ENCODE measurements at regions not wholly inside any gene's neighbourhood (a gene's known extent, or its start where the extent isn't known, plus 50 kb on each side); places are given as distances from the start of the nearest gene placed in this dataset.

DNA sequence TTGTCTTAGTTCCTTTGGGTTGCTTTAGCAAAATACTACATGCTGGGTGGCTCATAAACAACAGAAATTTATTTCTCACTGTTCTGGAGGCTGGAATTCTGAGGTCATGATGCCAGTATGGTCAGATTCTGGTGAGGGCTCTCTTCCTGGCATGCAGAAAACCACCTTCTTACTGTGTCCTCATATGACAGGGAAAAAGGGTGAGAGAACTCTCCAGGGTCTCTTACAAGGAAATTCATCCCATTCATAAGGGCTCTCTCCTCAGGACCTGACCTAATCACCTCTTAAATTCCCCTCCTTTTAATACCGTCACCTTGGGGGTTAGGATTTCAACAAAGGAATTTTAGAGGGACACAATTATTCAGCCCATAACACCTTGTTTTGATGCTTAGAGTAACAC, 243.1 kb upstream of the TNP1 start:
- H3K27ac ChIP-seq (ENCODE audit: low read depth) = no peak overlapping the region
- Mint-ChIP-seq H3K4me1 (peaks cover 9% of the 10 kb centered on the region), H3K4me3 (no peak overlapping the region), H3K27me3 (ENCODE audit: insufficient read depth, low read depth, poor library complexity) (no peaks in the 10 kb centered on the region), H3K9me3 (no peaks in the 10 kb centered on the region), H3K27ac (no peak overlapping the region), H3K36me3 (ENCODE audit: low read depth) (no peaks in the 10 kb centered on the region)
- no peak overlapping the region for H2AFZ ChIP-seq
- no peaks in the 10 kb centered on the region for H3K27me3 ChIP-seq (ENCODE audit: insufficient read depth)
- no peaks in the 10 kb centered on the region for H4K20me1 ChIP-seq (replicated peaks; ENCODE audit: insufficient read depth)
- H3K4me1 ChIP-seq (ENCODE audit: insufficient read depth) = peaks cover 5% of the 10 kb centered on the region; the same call in 1 of the 2 replicates
- H3F3A ChIP-seq (replicated peaks; ENCODE audit: low read depth) = no peaks in the 10 kb centered on the region
- H3K9me2 ChIP-seq (ENCODE audit: insufficient read depth) = no peaks in the 10 kb centered on the region; the same call in 1 of the 2 replicates
- H3K79me2 ChIP-seq (replicated peaks; ENCODE audit: insufficient read depth) = no peaks in the 10 kb centered on the region
- H3K4me2 ChIP-seq = no peak overlapping the region
- H3K4me3 ChIP-seq = no peak overlapping the region
- H3K36me3 ChIP-seq (ENCODE audit: insufficient read depth) = no peaks in the 10 kb centered on the region
- ATAC-seq (no peak), DNase-seq (ENCODE audit: low spot score) (no peak)
- no peak for TF ChIP-seq ZNF331 (CRISPR knock-in tag; IDR thresholded peaks at IDR 0.05; ENCODE audit: low read depth)
- TF ChIP-seq, protein P1, sequence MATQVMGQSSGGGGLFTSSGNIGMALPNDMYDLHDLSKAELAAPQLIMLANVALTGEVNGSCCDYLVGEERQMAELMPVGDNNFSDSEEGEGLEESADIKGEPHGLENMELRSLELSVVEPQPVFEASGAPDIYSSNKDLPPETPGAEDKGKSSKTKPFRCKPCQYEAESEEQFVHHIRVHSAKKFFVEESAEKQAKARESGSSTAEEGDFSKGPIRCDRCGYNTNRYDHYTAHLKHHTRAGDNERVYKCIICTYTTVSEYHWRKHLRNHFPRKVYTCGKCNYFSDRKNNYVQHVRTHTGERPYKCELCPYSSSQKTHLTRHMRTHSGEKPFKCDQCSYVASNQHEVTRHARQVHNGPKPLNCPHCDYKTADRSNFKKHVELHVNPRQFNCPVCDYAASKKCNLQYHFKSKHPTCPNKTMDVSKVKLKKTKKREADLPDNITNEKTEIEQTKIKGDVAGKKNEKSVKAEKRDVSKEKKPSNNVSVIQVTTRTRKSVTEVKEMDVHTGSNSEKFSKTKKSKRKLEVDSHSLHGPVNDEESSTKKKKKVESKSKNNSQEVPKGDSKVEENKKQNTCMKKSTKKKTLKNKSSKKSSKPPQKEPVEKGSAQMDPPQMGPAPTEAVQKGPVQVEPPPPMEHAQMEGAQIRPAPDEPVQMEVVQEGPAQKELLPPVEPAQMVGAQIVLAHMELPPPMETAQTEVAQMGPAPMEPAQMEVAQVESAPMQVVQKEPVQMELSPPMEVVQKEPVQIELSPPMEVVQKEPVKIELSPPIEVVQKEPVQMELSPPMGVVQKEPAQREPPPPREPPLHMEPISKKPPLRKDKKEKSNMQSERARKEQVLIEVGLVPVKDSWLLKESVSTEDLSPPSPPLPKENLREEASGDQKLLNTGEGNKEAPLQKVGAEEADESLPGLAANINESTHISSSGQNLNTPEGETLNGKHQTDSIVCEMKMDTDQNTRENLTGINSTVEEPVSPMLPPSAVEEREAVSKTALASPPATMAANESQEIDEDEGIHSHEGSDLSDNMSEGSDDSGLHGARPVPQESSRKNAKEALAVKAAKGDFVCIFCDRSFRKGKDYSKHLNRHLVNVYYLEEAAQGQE (IDR thresholded peaks at IDR 0.05; ENCODE audit: unreplicated experiment) = no peak
- TF ChIP-seq, protein P2, sequence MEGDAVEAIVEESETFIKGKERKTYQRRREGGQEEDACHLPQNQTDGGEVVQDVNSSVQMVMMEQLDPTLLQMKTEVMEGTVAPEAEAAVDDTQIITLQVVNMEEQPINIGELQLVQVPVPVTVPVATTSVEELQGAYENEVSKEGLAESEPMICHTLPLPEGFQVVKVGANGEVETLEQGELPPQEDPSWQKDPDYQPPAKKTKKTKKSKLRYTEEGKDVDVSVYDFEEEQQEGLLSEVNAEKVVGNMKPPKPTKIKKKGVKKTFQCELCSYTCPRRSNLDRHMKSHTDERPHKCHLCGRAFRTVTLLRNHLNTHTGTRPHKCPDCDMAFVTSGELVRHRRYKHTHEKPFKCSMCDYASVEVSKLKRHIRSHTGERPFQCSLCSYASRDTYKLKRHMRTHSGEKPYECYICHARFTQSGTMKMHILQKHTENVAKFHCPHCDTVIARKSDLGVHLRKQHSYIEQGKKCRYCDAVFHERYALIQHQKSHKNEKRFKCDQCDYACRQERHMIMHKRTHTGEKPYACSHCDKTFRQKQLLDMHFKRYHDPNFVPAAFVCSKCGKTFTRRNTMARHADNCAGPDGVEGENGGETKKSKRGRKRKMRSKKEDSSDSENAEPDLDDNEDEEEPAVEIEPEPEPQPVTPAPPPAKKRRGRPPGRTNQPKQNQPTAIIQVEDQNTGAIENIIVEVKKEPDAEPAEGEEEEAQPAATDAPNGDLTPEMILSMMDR (conservative IDR thresholded peaks at IDR 0.05; ENCODE audit: low read depth in 2 of 2) = no peak
- TF ChIP-seq, protein P3, sequence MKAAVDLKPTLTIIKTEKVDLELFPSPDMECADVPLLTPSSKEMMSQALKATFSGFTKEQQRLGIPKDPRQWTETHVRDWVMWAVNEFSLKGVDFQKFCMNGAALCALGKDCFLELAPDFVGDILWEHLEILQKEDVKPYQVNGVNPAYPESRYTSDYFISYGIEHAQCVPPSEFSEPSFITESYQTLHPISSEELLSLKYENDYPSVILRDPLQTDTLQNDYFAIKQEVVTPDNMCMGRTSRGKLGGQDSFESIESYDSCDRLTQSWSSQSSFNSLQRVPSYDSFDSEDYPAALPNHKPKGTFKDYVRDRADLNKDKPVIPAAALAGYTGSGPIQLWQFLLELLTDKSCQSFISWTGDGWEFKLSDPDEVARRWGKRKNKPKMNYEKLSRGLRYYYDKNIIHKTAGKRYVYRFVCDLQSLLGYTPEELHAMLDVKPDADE (IDR thresholded peaks at IDR 0.05) = no peak
- no peak for TF ChIP-seq EZH2phosphoT487 (IDR thresholded peaks at IDR 0.05; ENCODE audit: unreplicated experiment)
- TF ChIP-seq ZNF114 (CRISPR knock-in tag; IDR thresholded peaks at IDR 0.05) = no peak
- TF ChIP-seq CREB1 (CRISPR knock-in tag; IDR thresholded peaks at IDR 0.05; ENCODE audit: low read depth) = no peak
- TF ChIP-seq STAT1 (IDR thresholded peaks at IDR 0.05; ENCODE audit: unreplicated experiment) = no peak
- TF ChIP-seq EZH2 (IDR thresholded peaks at IDR 0.05; ENCODE audit: low read depth, unreplicated experiment) = no peak
- no peak for TF ChIP-seq POLR2AphosphoS5 (IDR thresholded peaks at IDR 0.05; ENCODE audit: low read depth)
- TF ChIP-seq NANOG (IDR thresholded peaks at IDR 0.05; ENCODE audit: borderline replicate concordance) = no peak
- no peak for TF ChIP-seq JUNB (IDR thresholded peaks at IDR 0.05; ENCODE audit: unreplicated experiment)
- TF ChIP-seq, protein P4, sequence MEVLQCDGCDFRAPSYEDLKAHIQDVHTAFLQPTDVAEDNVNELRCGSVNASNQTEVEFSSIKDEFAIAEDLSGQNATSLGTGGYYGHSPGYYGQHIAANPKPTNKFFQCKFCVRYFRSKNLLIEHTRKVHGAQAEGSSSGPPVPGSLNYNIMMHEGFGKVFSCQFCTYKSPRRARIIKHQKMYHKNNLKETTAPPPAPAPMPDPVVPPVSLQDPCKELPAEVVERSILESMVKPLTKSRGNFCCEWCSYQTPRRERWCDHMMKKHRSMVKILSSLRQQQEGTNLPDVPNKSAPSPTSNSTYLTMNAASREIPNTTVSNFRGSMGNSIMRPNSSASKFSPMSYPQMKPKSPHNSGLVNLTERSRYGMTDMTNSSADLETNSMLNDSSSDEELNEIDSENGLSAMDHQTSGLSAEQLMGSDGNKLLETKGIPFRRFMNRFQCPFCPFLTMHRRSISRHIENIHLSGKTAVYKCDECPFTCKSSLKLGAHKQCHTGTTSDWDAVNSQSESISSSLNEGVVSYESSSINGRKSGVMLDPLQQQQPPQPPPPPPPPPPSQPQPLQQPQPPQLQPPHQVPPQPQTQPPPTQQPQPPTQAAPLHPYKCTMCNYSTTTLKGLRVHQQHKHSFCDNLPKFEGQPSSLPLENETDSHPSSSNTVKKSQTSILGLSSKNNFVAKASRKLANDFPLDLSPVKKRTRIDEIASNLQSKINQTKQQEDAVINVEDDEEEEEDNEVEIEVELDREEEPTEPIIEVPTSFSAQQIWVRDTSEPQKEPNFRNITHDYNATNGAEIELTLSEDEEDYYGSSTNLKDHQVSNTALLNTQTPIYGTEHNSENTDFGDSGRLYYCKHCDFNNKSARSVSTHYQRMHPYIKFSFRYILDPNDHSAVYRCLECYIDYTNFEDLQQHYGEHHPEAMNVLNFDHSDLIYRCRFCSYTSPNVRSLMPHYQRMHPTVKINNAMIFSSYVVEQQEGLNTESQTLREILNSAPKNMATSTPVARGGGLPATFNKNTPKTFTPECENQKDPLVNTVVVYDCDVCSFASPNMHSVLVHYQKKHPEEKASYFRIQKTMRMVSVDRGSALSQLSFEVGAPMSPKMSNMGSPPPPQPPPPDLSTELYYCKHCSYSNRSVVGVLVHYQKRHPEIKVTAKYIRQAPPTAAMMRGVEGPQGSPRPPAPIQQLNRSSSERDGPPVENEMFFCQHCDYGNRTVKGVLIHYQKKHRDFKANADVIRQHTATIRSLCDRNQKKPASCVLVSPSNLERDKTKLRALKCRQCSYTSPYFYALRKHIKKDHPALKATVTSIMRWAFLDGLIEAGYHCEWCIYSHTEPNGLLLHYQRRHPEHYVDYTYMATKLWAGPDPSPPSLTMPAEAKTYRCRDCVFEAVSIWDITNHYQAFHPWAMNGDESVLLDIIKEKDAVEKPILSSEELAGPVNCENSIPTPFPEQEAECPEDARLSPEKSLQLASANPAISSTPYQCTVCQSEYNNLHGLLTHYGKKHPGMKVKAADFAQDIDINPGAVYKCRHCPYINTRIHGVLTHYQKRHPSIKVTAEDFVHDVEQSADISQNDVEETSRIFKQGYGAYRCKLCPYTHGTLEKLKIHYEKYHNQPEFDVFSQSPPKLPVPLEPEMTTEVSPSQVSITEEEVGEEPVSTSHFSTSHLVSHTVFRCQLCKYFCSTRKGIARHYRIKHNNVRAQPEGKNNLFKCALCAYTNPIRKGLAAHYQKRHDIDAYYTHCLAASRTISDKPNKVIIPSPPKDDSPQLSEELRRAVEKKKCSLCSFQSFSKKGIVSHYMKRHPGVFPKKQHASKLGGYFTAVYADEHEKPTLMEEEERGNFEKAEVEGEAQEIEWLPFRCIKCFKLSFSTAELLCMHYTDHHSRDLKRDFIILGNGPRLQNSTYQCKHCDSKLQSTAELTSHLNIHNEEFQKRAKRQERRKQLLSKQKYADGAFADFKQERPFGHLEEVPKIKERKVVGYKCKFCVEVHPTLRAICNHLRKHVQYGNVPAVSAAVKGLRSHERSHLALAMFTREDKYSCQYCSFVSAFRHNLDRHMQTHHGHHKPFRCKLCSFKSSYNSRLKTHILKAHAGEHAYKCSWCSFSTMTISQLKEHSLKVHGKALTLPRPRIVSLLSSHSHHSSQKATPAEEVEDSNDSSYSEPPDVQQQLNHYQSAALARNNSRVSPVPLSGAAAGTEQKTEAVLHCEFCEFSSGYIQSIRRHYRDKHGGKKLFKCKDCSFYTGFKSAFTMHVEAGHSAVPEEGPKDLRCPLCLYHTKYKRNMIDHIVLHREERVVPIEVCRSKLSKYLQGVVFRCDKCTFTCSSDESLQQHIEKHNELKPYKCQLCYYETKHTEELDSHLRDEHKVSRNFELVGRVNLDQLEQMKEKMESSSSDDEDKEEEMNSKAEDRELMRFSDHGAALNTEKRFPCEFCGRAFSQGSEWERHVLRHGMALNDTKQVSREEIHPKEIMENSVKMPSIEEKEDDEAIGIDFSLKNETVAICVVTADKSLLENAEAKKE (CRISPR knock-in tag; IDR thresholded peaks at IDR 0.05) = no peak
